T-helper 1 cell treated with Interleukin-12 subunit alpha and Interleukin-12 subunit beta and Interleukin-4 antibody, amounts not matched to agents 30 ng/mL and 1 ng/mL, for 36 hours (primary cell): ENCODE measurements at regions not wholly inside any gene's neighbourhood (a gene's known extent, or its start where the extent isn't known, plus 50 kb on each side); places are given as distances from the start of the nearest gene placed in this dataset.

Experiments
- intact Hi-C: fragments of 100-400 bp; cut with micrococcal nuclease; formaldehyde crosslinking; loops from one replicate; pipeline ENCODE4 v1.15.1; 2024

DNA sequence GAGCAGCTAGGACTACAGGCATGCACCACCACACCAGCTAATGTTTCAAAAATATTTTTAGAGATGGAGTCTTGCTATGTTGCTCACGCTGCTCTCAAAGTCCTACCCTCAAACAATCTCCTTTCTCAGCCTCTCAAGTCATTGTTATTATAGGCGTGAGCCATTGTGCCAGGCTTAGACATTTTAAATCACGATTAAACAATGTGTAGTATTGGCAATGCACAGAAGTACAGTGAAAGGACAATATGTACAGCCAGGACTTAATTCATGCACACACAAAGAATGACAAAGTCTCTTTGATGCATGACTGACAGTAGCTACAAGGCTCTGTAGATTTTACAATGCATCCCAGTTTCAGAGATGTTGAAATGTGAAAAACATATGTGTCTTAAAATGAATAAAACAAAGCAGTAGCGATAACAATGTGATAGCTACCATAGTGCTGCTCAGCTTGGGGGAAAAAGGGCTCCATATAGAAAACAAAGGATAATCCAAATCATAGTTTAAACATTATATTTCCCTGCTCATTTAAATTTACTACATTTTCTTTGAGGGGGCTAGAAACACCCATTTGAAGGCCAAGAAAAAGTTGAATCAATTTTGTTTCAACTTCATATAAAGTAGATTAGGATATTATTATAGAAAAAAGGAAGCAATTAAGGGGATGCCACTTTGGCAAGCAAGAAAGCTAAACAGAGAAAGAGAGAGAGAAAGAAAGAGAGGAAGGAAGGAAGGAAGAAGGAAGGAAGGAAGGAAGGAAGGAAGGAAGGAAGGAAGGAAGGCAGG is 272.4 kb upstream of the SMIM31 start:
- intact Hi-C loops: no loop called here

DNA sequence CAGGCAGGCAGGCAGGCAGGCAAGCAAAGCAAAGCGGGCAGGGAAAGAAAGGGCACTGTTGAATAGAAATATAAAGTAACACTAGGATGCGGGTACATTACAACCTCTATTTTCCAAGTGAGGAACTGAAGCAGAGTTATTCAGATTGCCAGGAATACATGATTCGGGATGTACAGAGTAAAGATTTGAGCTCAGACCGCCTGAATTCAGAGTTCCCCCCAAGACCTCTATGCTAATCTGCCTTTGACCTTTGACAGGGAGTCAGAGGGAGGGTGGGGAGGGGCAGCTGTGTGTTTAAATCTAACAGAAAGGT is 271.9 kb upstream of the SMIM31 start:
- intact Hi-C loops: no loop called here

GRCh38 chr4:164482758-164483157 is 271.2 kb upstream of the SMIM31 start:
- intact Hi-C loops: no loop called here

DNA sequence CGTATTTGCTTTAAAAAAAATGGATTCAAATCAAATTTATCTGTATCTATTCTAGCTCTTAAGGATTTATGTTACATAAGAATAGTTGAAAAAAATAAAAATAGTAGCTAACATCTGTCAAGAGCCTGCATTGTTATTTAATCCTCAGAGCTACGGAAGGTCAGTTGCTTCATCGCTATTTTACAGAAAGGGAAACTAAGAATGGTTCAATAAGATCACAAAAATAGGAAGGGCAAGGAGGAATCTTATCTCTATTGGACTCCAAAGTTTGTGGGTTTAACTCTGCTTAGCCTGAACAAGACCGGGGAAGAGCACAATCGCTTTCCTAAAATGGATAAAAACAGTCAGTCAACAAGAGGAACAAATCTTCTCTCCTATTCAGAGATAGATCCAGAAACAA is 270.2 kb upstream of the SMIM31 start:
- intact Hi-C loops: no loop called here

DNA sequence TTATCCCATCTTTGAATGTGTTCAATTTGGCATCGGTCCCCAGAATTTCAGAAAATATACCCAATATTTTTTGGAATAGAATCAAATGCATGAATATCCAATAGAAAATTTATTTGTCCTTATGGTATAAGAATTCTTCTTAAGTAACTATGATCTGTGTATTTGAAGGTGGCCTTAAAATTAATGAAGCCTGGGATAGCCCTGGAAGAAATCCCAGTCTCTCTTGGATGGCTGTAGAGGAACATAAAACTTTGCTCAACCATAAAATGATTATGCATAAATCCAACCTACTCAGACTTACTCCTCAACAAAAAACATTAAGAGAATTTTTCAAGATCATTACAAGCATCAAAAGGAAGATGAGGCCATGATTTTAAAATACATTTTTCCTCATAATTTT is 269.4 kb upstream of the SMIM31 start:
- intact Hi-C loops: no loop called here

DNA sequence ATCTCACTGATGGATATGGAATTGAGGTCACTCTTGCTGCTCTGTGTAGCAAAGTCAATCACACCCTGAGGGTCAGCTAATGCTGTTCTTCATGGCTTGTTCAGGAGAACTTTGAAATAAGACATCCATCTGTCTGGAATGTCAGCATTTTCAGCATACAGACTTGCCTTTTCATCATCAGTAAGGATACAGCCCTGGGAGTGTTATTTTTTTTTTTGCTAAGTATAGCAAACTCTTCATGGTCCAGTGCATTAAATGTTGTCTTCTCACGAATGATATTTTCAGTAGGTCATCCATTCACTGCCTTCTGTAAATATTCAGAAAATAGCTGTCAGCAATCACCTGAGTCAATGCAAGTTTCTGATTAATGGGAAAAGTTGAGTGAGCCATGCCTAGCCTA is 268.8 kb upstream of the SMIM31 start:
- intact Hi-C loops: no loop called here

DNA sequence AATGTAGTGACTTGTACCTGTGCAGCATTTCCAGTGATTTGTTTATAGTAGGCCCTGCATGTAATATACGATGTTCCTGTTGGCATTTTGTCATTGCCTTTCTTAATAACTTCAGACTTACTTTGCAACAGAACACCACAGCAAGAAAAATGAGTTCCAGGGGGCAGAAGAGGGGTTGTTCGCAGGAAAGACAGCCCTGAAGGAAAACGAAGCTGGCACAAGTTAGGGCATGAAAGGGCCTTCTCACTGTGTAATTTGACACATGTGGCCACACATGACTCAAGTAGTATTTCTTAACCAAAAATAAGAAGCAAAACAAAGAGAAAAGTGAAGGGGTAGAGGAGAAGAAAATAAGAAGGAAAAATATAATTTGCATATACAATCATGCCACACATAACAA is 265.8 kb upstream of the SMIM31 start:
- intact Hi-C loops: no loop called here

- intact Hi-C loops: no loop called here
Measured at GRCh38 chr4:164501074-164501473, 252.9 kb upstream of the SMIM31 start.

GRCh38 chr4:164503874-164504273 is 250.1 kb upstream of the SMIM31 start:
- intact Hi-C loops: no loop called here

- intact Hi-C loops: no loop called here
Measured at GRCh38 chr4:164508097-164508496, 245.8 kb upstream of the SMIM31 start.

DNA sequence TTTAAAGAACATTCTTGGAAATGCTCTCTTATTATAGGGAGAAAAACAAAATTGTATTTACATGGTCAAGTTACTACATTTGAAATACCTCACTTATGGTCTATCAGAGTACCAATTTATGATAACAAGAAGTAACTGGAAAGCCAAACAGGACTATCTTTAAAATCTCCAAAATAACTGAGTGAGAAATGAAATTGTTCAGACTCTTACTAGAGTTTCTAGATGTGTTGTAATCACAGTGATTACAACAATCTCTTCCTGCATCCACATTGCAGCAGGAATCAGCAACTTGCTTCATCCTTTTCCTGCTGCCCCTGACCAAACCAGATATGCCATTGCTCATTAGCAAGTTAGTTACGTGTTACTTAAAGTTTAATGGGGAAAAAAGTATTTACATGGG is 245.2 kb upstream of the SMIM31 start:
- intact Hi-C loops: no loop called here

- intact Hi-C loops: no loop called here
Measured at GRCh38 chr4:164509951-164510350, 244.0 kb upstream of the SMIM31 start.

GRCh38 chr4:164512124-164512523 is 241.8 kb upstream of the SMIM31 start:
- intact Hi-C loops: no loop called here

DNA sequence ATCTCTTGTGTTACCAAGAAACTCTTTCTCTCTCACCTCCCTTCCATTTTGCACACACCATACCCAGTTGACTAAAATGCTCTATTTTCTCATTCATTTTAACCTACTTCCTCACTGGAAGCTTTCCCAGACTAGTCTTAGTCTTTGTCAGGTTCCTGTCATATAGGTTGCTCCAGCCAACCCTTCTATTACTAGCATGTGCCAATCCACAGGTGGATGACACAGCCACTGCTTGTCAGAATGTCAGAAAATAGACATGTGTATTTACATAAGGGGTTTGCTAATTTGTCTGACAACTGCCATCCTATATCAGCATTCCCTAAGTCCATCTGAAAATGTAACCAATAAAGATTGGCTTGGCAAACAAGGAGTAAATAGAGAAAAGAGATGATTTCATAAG is 239.2 kb upstream of the SMIM31 start:
- intact Hi-C loops: no loop called here

DNA sequence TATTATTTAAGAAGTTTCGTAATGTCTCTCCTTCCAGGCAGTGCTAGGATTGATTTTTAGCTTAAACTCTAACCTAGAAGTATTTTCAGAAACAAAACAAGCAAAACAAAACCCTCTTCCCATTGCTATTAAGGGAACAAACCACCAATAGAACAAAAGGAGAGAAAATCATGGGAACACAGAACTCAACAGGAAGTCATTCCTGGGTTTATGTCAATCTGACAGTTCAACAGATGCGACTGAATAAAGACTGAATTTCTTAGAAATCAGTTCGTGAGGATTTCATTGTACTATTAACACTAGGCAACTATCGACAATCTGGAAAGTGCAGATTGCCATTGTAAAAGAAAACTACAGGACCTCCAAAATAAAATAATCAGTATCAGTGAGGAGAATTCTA is 229.1 kb upstream of the SMIM31 start:
- intact Hi-C loops: no loop called here

DNA sequence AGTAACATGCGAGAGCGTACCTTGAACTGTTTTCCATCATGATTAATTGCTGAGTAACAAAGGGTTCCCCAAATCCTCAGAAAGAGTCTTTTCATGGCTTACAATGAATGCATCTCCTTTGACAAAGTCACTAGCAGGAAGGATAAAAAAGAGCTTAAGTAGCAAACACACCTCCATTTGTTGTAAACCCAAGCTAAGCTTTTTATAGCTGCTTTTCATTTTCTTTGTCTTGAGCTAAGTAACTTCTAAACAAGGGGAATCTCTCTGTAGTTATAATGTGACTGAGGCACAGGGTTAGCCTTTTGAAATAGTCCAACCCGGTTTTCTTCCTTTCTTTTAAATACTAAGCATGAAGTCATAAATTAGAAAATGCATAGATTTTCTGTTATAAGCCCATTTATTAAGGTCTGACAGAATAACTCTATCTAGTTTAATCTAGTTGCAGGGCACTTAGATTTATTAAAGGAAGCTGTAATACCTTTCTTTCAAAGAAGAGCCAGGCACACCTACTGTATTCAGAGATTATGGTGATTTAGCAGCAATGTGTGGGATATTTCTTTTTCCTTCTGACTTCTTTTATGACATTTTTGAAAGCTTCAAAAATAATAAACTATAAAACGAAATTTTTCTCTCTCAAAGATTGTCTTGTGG is 226.9 kb upstream of the SMIM31 start:
- intact Hi-C loops: no loop called here

DNA sequence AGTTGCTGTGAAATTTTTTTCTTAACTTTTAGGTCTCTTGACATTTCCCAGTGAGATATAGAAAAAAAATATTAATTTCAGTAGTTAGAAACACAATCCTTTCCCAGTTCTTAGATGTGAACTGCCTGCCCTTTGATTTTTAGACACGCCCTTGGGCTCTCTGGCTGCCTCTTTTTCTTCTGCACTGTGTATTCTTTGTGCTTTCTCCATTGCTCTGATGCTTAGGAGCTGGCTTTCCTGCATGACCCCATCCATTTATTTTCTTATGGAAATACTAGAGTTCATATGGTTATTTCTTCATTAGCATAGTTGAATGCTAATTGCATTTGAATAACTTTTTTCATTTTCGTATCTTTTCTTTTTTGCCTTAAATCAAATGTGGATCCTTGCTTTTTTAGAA is 224.9 kb upstream of the SMIM31 start:
- intact Hi-C loops: no loop called here

DNA sequence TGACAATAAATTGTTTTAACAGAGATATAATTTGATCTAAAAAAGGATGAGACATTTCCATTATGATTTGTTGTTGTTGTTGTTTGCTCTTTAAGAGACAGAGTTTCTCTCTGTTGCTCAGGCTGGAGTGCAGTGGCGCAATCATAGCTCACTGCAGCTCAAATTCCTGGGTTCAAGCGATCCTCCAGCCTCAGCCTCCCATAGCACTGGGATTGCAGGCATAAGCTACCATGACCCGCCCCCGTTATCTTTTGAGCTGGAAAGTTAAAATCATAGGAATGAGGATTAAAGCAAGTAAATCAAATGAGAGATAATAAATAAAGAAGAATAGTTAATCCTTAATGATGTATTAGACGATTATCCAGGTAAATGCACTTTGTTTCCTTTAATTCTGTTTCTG is 224.4 kb upstream of the SMIM31 start:
- intact Hi-C loops: no loop called here

GRCh38 chr4:164531336-164531735 is 222.6 kb upstream of the SMIM31 start:
- intact Hi-C loops: no loop called here

GRCh38 chr4:164536814-164537213 is 217.1 kb upstream of the SMIM31 start:
- intact Hi-C loops: no loop called here

DNA sequence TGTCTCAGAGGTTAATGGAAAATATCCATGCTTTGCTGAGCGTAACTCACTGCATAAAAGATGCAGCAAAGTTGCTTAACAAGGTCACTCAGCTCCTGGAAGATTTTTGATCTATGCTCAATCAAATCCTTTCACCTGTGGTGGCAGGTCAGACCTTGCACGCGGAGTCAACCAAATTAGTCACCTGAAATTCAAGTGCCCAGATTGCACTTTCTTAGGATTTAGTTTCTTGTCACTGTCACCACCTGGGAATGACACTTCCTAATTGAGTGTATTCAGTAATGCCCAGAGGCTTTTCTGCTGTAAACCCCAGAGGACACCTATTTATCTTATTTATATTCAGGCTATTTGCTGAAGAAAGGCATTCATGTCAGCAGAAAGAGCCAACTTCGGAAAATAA is 215.8 kb upstream of the SMIM31 start:
- intact Hi-C loops: no loop called here

- intact Hi-C loops: no loop called here
Measured at GRCh38 chr4:164540987-164541386, 212.9 kb upstream of the SMIM31 start.

GRCh38 chr4:164542431-164542830 is 211.5 kb upstream of the SMIM31 start:
- intact Hi-C loops: no loop called here
